HCT116 (cell line): ENCODE measurements at regions not wholly inside any gene's neighbourhood (a gene's known extent, or its start where the extent isn't known, plus 50 kb on each side); places are given as distances from the start of the nearest gene placed in this dataset.

Experiments used
- ATAC-seq: fragments of 200-7000 bp; cut with Tn5 transposase; 2 replicates; pipeline ENCODE4 v1.9.1; 2020; ENCODE audit warnings: mild to moderate bottlenecking, moderate library complexity
- BruUV-seq: library from RNA; stranded (reverse); fragments of 400-500 nt; replicated peaks from 2 replicates; lab custom pipeline; 2021; lab: Mats Ljungman, UMichigan
- CTCF ChIA-PET: fragments of 300-600 bp; sonication (Branson Sonifier 250); formaldehyde crosslinking; loops from one replicate; lab custom pipeline; 2021; ENCODE audit warnings: antibody characterized with exemption; lab: Charles Lee
- POLR2A ChIA-PET: fragments of 300-600, 350-600 bp; sonication (Branson Sonifier 250); formaldehyde crosslinking; loops from one replicate; lab custom pipeline; 2021; ENCODE audit warnings: antibody characterized with exemption; lab: Charles Lee
- RAD21 ChIA-PET, 2 experiments: fragments of 300-600 bp; sonication (Branson Sonifier 250); formaldehyde crosslinking; loops; one replicate each; lab custom pipeline; 2023; ENCODE audit warnings: low total read pairs in 2 of 2; ENCODE audit not compliant: uncharacterized antibody in 2 of 2, unreplicated experiment in 2 of 2, low non-redundant PET in 1 of 2; lab: Charles Lee
- DNase-seq: peaks from one replicate; pipeline ENCODE4 v3.0.0-alpha.2; 2010; ENCODE audit warnings: low read depth, low spot score
- H2AFZ ChIP-seq: fragments of 200-600 bp; shearing (Covaris generic), sonication (generic); 2 replicates; pipeline ENCODE4 v1.6.1; 2017; ENCODE audit warnings: low read depth, mixed run types, mixed read lengths, antibody characterized with exemption, low read length; ENCODE audit not compliant: poor library complexity, severe bottlenecking
- H3K27ac ChIP-seq: 2 replicates; pipeline ENCODE4 v1.5.1; 2012; ENCODE audit warnings: low read depth, low read length
- H3K27me3 ChIP-seq: fragments of 200-600 bp; sonication (generic); 2 replicates; pipeline ENCODE4 v1.6.1; 2016; ENCODE audit warnings: mixed run types, low read length, mixed read lengths; ENCODE audit not compliant: insufficient read depth
- H3K36me3 ChIP-seq, 2 experiments: fragments of 200-500 bp in 1 of 2; fragments of 200-600 bp in 1 of 2; sonication (Bioruptor generic) in 1 of 2; sonication (generic) in 1 of 2; 2 replicates each; pipeline versions ENCODE4 v1.5.1 to v1.6.1; 2014 to 2016; ENCODE audit warnings: low read length in 2 of 2, inconsistent platforms in 1 of 2, mixed read lengths in 1 of 2, mixed run types in 1 of 2; ENCODE audit not compliant: insufficient read depth in 2 of 2, control insufficient read depth in 1 of 2
- H3K4me1 ChIP-seq, 2 experiments: fragments of 200-600 bp in 1 of 2; sonication (generic) in 1 of 2; 2 replicates each; pipeline versions ENCODE4 v1.5.1 to v1.6.1; 2012 to 2017; ENCODE audit warnings: low read length in 2 of 2, inconsistent platforms in 1 of 2, mild to moderate bottlenecking in 1 of 2, mixed read lengths in 1 of 2, mixed run types in 1 of 2, moderate library complexity in 1 of 2; ENCODE audit not compliant: insufficient read depth in 2 of 2, control insufficient read depth in 1 of 2
- H3K4me2 ChIP-seq: fragments of 200-600 bp; sonication (generic); 2 replicates; pipeline ENCODE4 v1.6.1; 2017; ENCODE audit warnings: mixed run types, low read length, mixed read lengths
- H3K4me3 ChIP-seq, 2 experiments: fragments of 200-600 bp in 1 of 2; sonication (generic) in 1 of 2; replicated peaks in 1 of 2; 2 replicates each; pipeline ENCODE4 v1.5.1; 2011 to 2016; ENCODE audit warnings: low read length in 2 of 2, control low read depth in 1 of 2, low read depth in 1 of 2, mild to moderate bottlenecking in 1 of 2, mixed read lengths in 1 of 2, mixed run types in 1 of 2
- H3K79me2 ChIP-seq: fragments of 200-600 bp; sonication (generic); 2 replicates; pipeline ENCODE4 v1.6.1; 2017; ENCODE audit warnings: mild to moderate bottlenecking, mixed run types, low read length, moderate library complexity, mixed read lengths; ENCODE audit not compliant: insufficient read depth
- H3K9ac ChIP-seq: fragments of 200-600 bp; sonication (generic); 2 replicates; pipeline ENCODE4 v1.6.1; 2016; ENCODE audit warnings: low read length, mixed read lengths
- H3K9me2 ChIP-seq: fragments of 200-600 bp; sonication (generic), shearing (Covaris generic); 2 replicates; pipeline ENCODE4 v1.6.1; 2017; ENCODE audit warnings: mixed run types, mild to moderate bottlenecking, moderate library complexity; ENCODE audit not compliant: insufficient read depth
- H3K9me3 ChIP-seq, 2 experiments: fragments of 200-500 bp in 1 of 2; fragments of 200-600 bp in 1 of 2; sonication (Bioruptor generic) in 1 of 2; sonication (generic) in 1 of 2; 2 replicates each; pipeline ENCODE4 v1.6.1; 2014 to 2017; ENCODE audit warnings: low read length in 2 of 2, mixed read lengths in 2 of 2, inconsistent platforms in 1 of 2, low read depth in 1 of 2, mild to moderate bottlenecking in 1 of 2, mixed run types in 1 of 2, moderate library complexity in 1 of 2; ENCODE audit not compliant: control insufficient read depth in 1 of 2, insufficient read depth in 1 of 2
- H4K20me1 ChIP-seq: fragments of 200-600 bp; sonication (generic), shearing (Covaris generic); 2 replicates; pipeline ENCODE4 v1.6.1; 2017; ENCODE audit warnings: mixed run types, mild to moderate bottlenecking, moderate library complexity; ENCODE audit not compliant: insufficient read depth
- CBX3 ChIP-seq: IDR thresholded peaks from 2 replicates; pipeline ENCODE4 v1.6.1; 2012; ENCODE audit warnings: low read depth
- CEBPB ChIP-seq: IDR thresholded peaks from 2 replicates; pipeline ENCODE4 v1.6.1; 2012; ENCODE audit warnings: low read depth
- EGR1 ChIP-seq: IDR thresholded peaks from 2 replicates; pipeline ENCODE4 v1.6.1; 2012; ENCODE audit warnings: low read depth
- ELF1 ChIP-seq: IDR thresholded peaks from 2 replicates; pipeline ENCODE4 v1.6.1; 2012; ENCODE audit warnings: low read depth, borderline replicate concordance
- EZH2 ChIP-seq: fragments of 200-600 bp; sonication (generic); IDR thresholded peaks from 2 replicates; pipeline ENCODE4 v1.6.1; 2017; ENCODE audit warnings: antibody characterized with exemption, mixed run types
- EZH2phosphoT487 ChIP-seq: fragments of 200-600 bp; IDR thresholded peaks from 2 replicates; pipeline ENCODE4 v1.6.1; 2018; ENCODE audit warnings: antibody characterized with exemption, borderline replicate concordance
- JUND ChIP-seq: IDR thresholded peaks from 2 replicates; pipeline ENCODE4 v1.6.1; 2012
- MAX ChIP-seq: IDR thresholded peaks from 2 replicates; pipeline ENCODE4 v1.6.1; 2012
- POLR2AphosphoS5 ChIP-seq: IDR thresholded peaks from 2 replicates; pipeline ENCODE4 v1.6.1; 2011; ENCODE audit warnings: mild to moderate bottlenecking, low read depth, low read length, moderate library complexity
- RAD21 ChIP-seq: IDR thresholded peaks from 2 replicates; pipeline ENCODE4 v1.6.1; 2012; ENCODE audit warnings: low read depth, mild to moderate bottlenecking
- REST ChIP-seq: IDR thresholded peaks from 2 replicates; pipeline ENCODE4 v1.6.1; 2012; ENCODE audit warnings: low read depth
- SRF ChIP-seq: IDR thresholded peaks from 2 replicates; pipeline ENCODE4 v1.6.1; 2012; ENCODE audit warnings: low read depth
- TCF7L2 ChIP-seq: IDR thresholded peaks from 2 replicates; pipeline ENCODE4 v1.7.0; 2011; ENCODE audit warnings: borderline replicate concordance, inconsistent platforms; ENCODE audit not compliant: insufficient read depth, insufficient read length; ENCODE audit errors: extremely low read depth
- YY1 ChIP-seq: IDR thresholded peaks from 2 replicates; pipeline ENCODE4 v1.6.1; 2011; ENCODE audit warnings: low read length, low read depth, moderate library complexity, mild to moderate bottlenecking; ENCODE audit not compliant: insufficient replicate concordance; ENCODE audit errors: extremely low read depth
- ZBTB33 ChIP-seq: IDR thresholded peaks from 2 replicates; pipeline ENCODE4 v1.6.1; 2011; ENCODE audit warnings: mild to moderate bottlenecking, low read length, moderate library complexity; ENCODE audit not compliant: insufficient replicate concordance; ENCODE audit errors: extremely low read depth
- ZFX ChIP-seq: fragments of 450-650 bp; IDR thresholded peaks from 2 replicates; pipeline ENCODE4 v1.6.1; 2017
- intact Hi-C: fragments of 100-400 bp; cut with micrococcal nuclease; formaldehyde crosslinking; loops from 2 replicates; pipeline ENCODE4 v1.10.0; 2022

- ChIA-PET CTCF (no interaction called here), POLR2A (no interaction called here), RAD21 (no interaction called here)
- Histone ChIP-seq H3K9ac (no peak overlapping the region), H3K4me3 (no peak overlapping the region), H3K9me2 (no peaks in the 10 kb centered on the region), H2AFZ (no peak overlapping the region), H3K36me3 (no peaks in the 10 kb centered on the region), H3K9me3 (no peaks in the 10 kb centered on the region), H3K79me2 (no peaks in the 10 kb centered on the region), H3K4me1 (no peaks in the 10 kb centered on the region), H3K27ac (no peak overlapping the region), H4K20me1 (no peaks in the 10 kb centered on the region), H3K4me2 (no peak overlapping the region), H3K27me3 (no peaks in the 10 kb centered on the region)
- ATAC-seq = no peak
- TF ChIP-seq CEBPB = no peak
- intact Hi-C loops = no loop called here
- no TSS peak for BruUV-seq
- no peak for DNase-seq
Observed at GRCh38 chr3:72679540-72680198, 168.6 kb downstream of the SHQ1 start.

- H3K9me2 ChIP-seq = no peaks in the 10 kb centered on the region
- no peaks in the 10 kb centered on the region for H4K20me1 ChIP-seq
- H3K4me1 ChIP-seq = no peaks in the 10 kb centered on the region
- no TSS peak for BruUV-seq
- no peak for ATAC-seq
- no peak overlapping the region for H2AFZ ChIP-seq
- H3K79me2 ChIP-seq = no peaks in the 10 kb centered on the region
- RAD21 ChIA-PET = no interaction called here
- no peaks in the 10 kb centered on the region for H3K27me3 ChIP-seq
- POLR2A ChIA-PET = no interaction called here
- no peaks in the 10 kb centered on the region for H3K9me3 ChIP-seq
- H3K27ac ChIP-seq = no peak overlapping the region
- intact Hi-C loops = no loop called here
- no peaks in the 10 kb centered on the region for H3K36me3 ChIP-seq
- DNase-seq = no peak
- CTCF ChIA-PET = no interaction called here
- no peak overlapping the region for H3K9ac ChIP-seq
- H3K4me2 ChIP-seq = no peak overlapping the region
- H3K4me3 ChIP-seq = no peak overlapping the region
- TF ChIP-seq CBX3 (no peak), ZBTB33 (no peak), CEBPB (no peak), ELF1 (no peak), REST (no peak), EGR1 (no peak), POLR2AphosphoS5 (no peak), SRF (no peak), EZH2phosphoT487 (no peak), ZFX (no peak), YY1 (no peak), EZH2 (no peak), RAD21 (no peak), JUND (no peak), MAX (no peak), TCF7L2 (no peak)
Observed at GRCh38 chr3:72678867-72679266, 169.4 kb downstream of the SHQ1 start.
